IPS DF 19.7 (cell line): ENCODE measurements at regions not wholly inside any gene's neighbourhood (a gene's known extent, or its start where the extent isn't known, plus 50 kb on each side); places are given as distances from the start of the nearest gene placed in this dataset.

Experiments
- DNase-seq: peaks from one replicate; pipeline ENCODE4 v3.0.0-alpha.2; 2013; ENCODE audit warnings: low read depth, low spot score

GRCh38 chr9:108720191-108720642 is 135.6 kb downstream of the ACTL7B start:
- no peak for DNase-seq

- DNase-seq, result no peak
These were observed 145.4 kb downstream of the ACTL7B start for GRCh38 chr9:108710424-108710823.

- DNase-seq, result no peak
These were observed 145.8 kb downstream of the ACTL7B start for GRCh38 chr9:108709997-108710396.

- no peak for DNase-seq
These were observed 146.7 kb downstream of the ACTL7B start for GRCh38 chr9:108709126-108709525.

- DNase-seq, result no peak
These were observed 147.3 kb downstream of the ACTL7B start for GRCh38 chr9:108708448-108708847.

GRCh38 chr9:108707120-108707519 is 148.7 kb downstream of the ACTL7B start:
- DNase-seq, result no peak

- DNase-seq, result no peak
These were observed 151.5 kb downstream of the ACTL7B start for GRCh38 chr9:108704156-108704852.

GRCh38 chr9:108703429-108703828 is 152.4 kb downstream of the ACTL7B start:
- no peak for DNase-seq

- DNase-seq, result no peak
These were observed 153.1 kb downstream of the ACTL7B start for GRCh38 chr9:108702681-108703080.

GRCh38 chr9:108698801-108699200 is 157.0 kb downstream of the ACTL7B start:
- no peak for DNase-seq

GRCh38 chr9:108698231-108698630 is 157.6 kb downstream of the ACTL7B start:
- DNase-seq, result no peak

GRCh38 chr9:108696156-108696555 is 159.6 kb downstream of the ACTL7B start:
- DNase-seq, result no peak

- no peak for DNase-seq
These were observed 161.6 kb downstream of the ACTL7B start for GRCh38 chr9:108694170-108694569.

GRCh38 chr9:108691614-108692013 is 164.2 kb downstream of the ACTL7B start:
- DNase-seq, result no peak

GRCh38 chr9:108688676-108689075 is 167.1 kb downstream of the ACTL7B start:
- no peak for DNase-seq

GRCh38 chr9:108688051-108688450 is 167.7 kb downstream of the ACTL7B start:
- DNase-seq, result no peak

GRCh38 chr9:108687006-108687987 is 168.5 kb downstream of the ACTL7B start:
- no peak for DNase-seq

GRCh38 chr9:108684288-108685025 is 171.3 kb downstream of the ACTL7B start:
- no peak for DNase-seq

- no peak for DNase-seq
These were observed 172.5 kb downstream of the ACTL7B start for GRCh38 chr9:108683245-108683644.

GRCh38 chr9:108681851-108682590 is 173.8 kb downstream of the ACTL7B start:
- DNase-seq, result no peak

GRCh38 chr9:108680946-108681345 is 174.8 kb downstream of the ACTL7B start:
- DNase-seq, result no peak
